ENCODE measurements at regions not wholly inside any gene's neighbourhood (a gene's known extent, or its start where the extent isn't known, plus 50 kb on each side); places are given as distances from the start of the nearest gene placed in this dataset.

- H3K9ac ChIP-seq (ENCODE audit: low read length) = no peak overlapping the region
- H2AFZ ChIP-seq (ENCODE audit: low read length) = no peak overlapping the region
- DNase-seq = no peak
- H3K9me3 ChIP-seq (replicated peaks; ENCODE audit: insufficient read depth, low read length) = no peaks in the 10 kb centered on the region
- no peaks in the 10 kb centered on the region for H4K20me1 ChIP-seq (ENCODE audit: insufficient read depth, low read length)
- H3F3A ChIP-seq (ENCODE audit: insufficient read depth, low read length) = no peaks in the 10 kb centered on the region
- H3K4me3 ChIP-seq (ENCODE audit: low read length) = no peak overlapping the region
- no peaks in the 10 kb centered on the region for H3K27me3 ChIP-seq (replicated peaks; ENCODE audit: insufficient read depth, low read length)
- no peak overlapping the region for H3K4me2 ChIP-seq (ENCODE audit: low read depth, low read length)
- no peak overlapping the region for H3K27ac ChIP-seq (ENCODE audit: low read length)
- TF ChIP-seq EZH2 (optimal IDR thresholded peaks at IDR 0.05; ENCODE audit: low read depth, low read length) = no peak
- no peaks in the 10 kb centered on the region for H3K36me3 ChIP-seq (replicated peaks; ENCODE audit: insufficient read depth, low read length)
- no peaks in the 10 kb centered on the region for H3K9me2 ChIP-seq (replicated peaks; ENCODE audit: insufficient read depth, low read length)
- no peaks in the 10 kb centered on the region for H3K79me2 ChIP-seq (ENCODE audit: low read length)
- H3K4me1 ChIP-seq (ENCODE audit: low read length) = no peaks in the 10 kb centered on the region
Measured at GRCh38 chr6:98695091-98695801, 139.1 kb upstream of the POU3F2 start.

DNA sequence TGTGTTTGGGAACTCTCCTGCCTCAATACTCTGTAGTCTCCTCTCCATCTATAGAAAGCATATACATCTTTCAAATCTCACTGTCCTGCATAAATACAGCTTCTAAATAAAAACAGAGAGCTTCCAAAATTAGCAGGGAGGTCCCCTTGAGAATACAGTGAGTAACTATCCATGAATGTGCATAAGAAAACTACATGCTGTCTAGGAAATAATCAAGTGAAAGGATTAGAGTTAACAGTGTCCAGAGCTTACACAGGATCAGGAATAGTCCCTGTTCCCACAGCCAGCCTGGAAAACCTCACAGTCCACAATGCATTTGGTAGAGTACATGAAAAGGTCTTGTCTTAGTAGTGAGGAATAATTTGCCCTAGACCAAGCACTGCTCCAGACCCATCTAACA is 123.0 kb upstream of the POU3F2 start:
- Histone ChIP-seq H3K9me3 (replicated peaks; ENCODE audit: insufficient read depth, low read length) (no peaks in the 10 kb centered on the region), H3K36me3 (replicated peaks; ENCODE audit: insufficient read depth, low read length) (no peaks in the 10 kb centered on the region), H3K9ac (ENCODE audit: low read length) (no peak overlapping the region), H2AFZ (ENCODE audit: low read length) (no peak overlapping the region), H4K20me1 (ENCODE audit: insufficient read depth, low read length) (no peaks in the 10 kb centered on the region), H3K27me3 (replicated peaks; ENCODE audit: insufficient read depth, low read length) (no peaks in the 10 kb centered on the region), H3K4me3 (ENCODE audit: low read length) (no peak overlapping the region), H3K9me2 (replicated peaks; ENCODE audit: insufficient read depth, low read length) (no peaks in the 10 kb centered on the region), H3K79me2 (ENCODE audit: low read length) (no peaks in the 10 kb centered on the region), H3K27ac (ENCODE audit: low read length) (no peak overlapping the region), H3F3A (ENCODE audit: insufficient read depth, low read length) (no peaks in the 10 kb centered on the region), H3K4me1 (ENCODE audit: low read length) (no peaks in the 10 kb centered on the region), H3K4me2 (ENCODE audit: low read depth, low read length) (no peak overlapping the region)
- DNase-seq = no peak
- TF ChIP-seq EZH2phosphoT487 (IDR thresholded peaks at IDR 0.05; ENCODE audit: low read length) (no peak), CTCF (IDR thresholded peaks at IDR 0.05; ENCODE audit: low read length) (no peak), EZH2 (optimal IDR thresholded peaks at IDR 0.05; ENCODE audit: low read depth, low read length) (no peak)

GRCh38 chr6:98716341-98716740 is 118.0 kb upstream of the POU3F2 start:
- Histone ChIP-seq H3K4me2 (ENCODE audit: low read depth, low read length) (no peak overlapping the region), H3K27ac (ENCODE audit: low read length) (no peak overlapping the region), H4K20me1 (ENCODE audit: insufficient read depth, low read length) (no peaks in the 10 kb centered on the region), H3K4me1 (ENCODE audit: low read length) (no peaks in the 10 kb centered on the region), H2AFZ (ENCODE audit: low read length) (no peak overlapping the region), H3F3A (ENCODE audit: insufficient read depth, low read length) (no peaks in the 10 kb centered on the region), H3K9me2 (replicated peaks; ENCODE audit: insufficient read depth, low read length) (no peaks in the 10 kb centered on the region), H3K36me3 (replicated peaks; ENCODE audit: insufficient read depth, low read length) (no peaks in the 10 kb centered on the region), H3K27me3 (replicated peaks; ENCODE audit: insufficient read depth, low read length) (no peaks in the 10 kb centered on the region), H3K4me3 (ENCODE audit: low read length) (no peak overlapping the region), H3K79me2 (ENCODE audit: low read length) (no peaks in the 10 kb centered on the region), H3K9ac (ENCODE audit: low read length) (no peak overlapping the region), H3K9me3 (replicated peaks; ENCODE audit: insufficient read depth, low read length) (no peaks in the 10 kb centered on the region)
- no peak for DNase-seq
- no peak for TF ChIP-seq CTCF (IDR thresholded peaks at IDR 0.05; ENCODE audit: low read length)
- no peak for TF ChIP-seq EZH2 (optimal IDR thresholded peaks at IDR 0.05; ENCODE audit: low read depth, low read length)
- no peak for TF ChIP-seq EZH2phosphoT487 (IDR thresholded peaks at IDR 0.05; ENCODE audit: low read length)

DNA sequence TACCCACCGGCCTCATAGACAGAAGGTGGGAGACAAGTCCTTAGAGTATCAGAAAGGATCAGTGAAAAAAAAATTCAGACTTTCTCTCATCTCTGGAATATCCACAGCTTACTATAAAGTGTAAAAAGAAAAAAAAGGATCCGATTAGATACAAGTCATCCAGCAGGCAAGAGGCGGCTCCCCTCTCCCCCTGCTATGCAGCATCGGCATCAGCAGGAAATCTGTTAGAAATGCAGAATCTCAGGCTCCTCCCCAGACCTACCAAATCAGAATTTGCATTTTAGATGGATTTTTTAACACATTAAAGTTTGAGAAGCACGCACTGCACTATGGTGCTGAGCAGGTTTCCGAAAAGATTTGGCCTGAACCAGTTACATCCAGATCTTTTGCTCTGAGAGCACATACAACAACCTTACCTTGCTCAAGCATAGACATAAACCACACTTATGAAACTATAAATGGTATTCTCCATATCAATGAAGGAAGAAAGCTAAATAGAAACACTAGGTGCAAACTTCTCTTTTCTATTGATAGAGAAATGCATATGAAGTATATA is 117.0 kb upstream of the POU3F2 start:
- H3K27me3 ChIP-seq (replicated peaks; ENCODE audit: insufficient read depth, low read length) = no peaks in the 10 kb centered on the region
- no peak overlapping the region for H3K27ac ChIP-seq (ENCODE audit: low read length)
- H3K36me3 ChIP-seq (replicated peaks; ENCODE audit: insufficient read depth, low read length) = no peaks in the 10 kb centered on the region
- H3K9ac ChIP-seq (ENCODE audit: low read length) = no peak overlapping the region
- DNase-seq = no peak
- no peak overlapping the region for H3K4me3 ChIP-seq (ENCODE audit: low read length)
- H3K9me3 ChIP-seq (replicated peaks; ENCODE audit: insufficient read depth, low read length) = no peaks in the 10 kb centered on the region
- no peak overlapping the region for H2AFZ ChIP-seq (ENCODE audit: low read length)
- no peaks in the 10 kb centered on the region for H3K4me1 ChIP-seq (ENCODE audit: low read length)
- TF ChIP-seq EZH2 (optimal IDR thresholded peaks at IDR 0.05; ENCODE audit: low read depth, low read length) = no peak
- TF ChIP-seq EZH2phosphoT487 (IDR thresholded peaks at IDR 0.05; ENCODE audit: low read length) = no peak
- TF ChIP-seq CTCF (IDR thresholded peaks at IDR 0.05; ENCODE audit: low read length) = no peak
- H4K20me1 ChIP-seq (ENCODE audit: insufficient read depth, low read length) = no peaks in the 10 kb centered on the region
- H3F3A ChIP-seq (ENCODE audit: insufficient read depth, low read length) = no peaks in the 10 kb centered on the region
- no peak overlapping the region for H3K4me2 ChIP-seq (ENCODE audit: low read depth, low read length)
- no peaks in the 10 kb centered on the region for H3K79me2 ChIP-seq (ENCODE audit: low read length)
- no peaks in the 10 kb centered on the region for H3K9me2 ChIP-seq (replicated peaks; ENCODE audit: insufficient read depth, low read length)

Measured in MM.1S (cell line).